HG03571 (cell line): ENCODE measurements at regions not wholly inside any gene's neighbourhood (a gene's known extent, or its start where the extent isn't known, plus 50 kb on each side); places are given as distances from the start of the nearest gene placed in this dataset.
"Not testable (repeated sequence)": the region's sequence is repeated elsewhere in the genome, so short reads cannot be mapped to it uniquely, and the experiment has no call there.

ENCODE experiments used
- ATAC-seq: cut with Tn5 transposase; IDR thresholded peaks from one replicate; pipeline ENCODE4 v1.9.1; 2021; ENCODE audit not compliant: unreplicated experiment

DNA sequence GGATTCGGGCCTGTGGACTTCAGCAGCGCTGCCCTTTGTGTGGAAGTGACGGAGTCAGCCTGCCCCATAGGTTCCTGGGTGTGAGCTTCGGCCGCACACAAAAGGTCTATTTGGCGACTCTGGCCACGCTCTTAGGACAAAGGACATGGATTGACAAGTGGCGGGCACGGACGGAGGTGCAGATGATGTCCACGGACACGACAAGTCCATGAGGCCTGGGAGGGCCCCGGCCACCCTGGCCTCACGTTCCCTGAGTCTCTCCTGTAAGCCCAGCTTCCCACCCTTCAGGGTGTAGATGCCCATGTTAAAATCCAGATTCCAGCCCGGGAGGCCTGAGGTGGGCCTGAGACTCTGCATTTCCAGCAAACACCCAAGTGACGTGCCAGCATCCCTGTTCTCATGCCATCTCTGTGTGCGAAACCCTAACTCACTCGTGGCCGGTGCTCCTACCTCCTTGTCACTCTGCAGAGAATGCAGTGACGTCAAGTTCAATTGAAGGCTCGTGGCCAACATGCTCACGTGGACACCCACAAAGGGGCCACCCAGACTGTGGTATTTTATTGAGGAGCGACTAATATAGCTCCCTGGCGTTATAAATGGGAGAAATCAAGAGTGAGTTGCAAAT is 111.7 kb downstream of the RTP5 start:
- ATAC-seq, result no peak

DNA sequence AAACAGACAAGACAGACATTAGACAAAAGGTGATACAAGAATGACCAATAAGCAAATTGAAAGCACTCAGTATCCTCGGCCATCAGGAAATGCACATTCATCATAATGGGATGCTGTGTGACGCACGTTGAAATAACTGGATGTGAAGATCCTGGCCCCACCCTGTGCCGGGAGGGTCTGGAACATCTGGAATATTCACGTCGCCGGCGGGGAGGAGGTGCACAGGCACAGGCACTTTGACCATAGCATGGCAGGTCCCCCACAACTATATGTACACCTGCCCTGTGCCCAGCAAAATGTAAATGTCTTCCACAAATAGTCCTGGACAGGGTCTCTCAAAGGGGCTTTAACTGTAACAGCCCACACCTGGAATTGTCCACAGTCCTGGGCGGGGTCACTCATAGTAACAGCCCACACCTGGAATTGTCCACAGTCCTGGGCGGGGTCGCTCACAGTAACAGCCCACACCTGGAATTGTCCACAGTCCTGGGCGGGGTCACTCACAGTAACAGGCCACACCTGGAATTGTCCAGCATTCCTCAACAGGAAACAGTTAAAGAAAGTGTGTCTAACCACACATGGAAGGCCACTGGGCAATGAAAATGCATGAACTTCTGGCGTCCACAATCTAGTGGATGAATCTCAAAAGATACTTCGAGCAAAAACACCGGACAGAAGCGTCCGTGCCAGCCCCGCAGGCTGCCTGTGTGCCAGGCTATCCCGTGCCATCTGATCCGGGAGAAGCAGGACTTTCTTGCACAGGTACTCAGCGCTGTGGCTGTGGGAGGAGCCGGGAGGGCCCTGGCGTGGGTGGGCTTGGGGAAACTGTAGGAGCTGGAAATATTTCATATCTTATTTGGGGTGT is 113.4 kb downstream of the RTP5 start:
- ATAC-seq, result no peak

DNA sequence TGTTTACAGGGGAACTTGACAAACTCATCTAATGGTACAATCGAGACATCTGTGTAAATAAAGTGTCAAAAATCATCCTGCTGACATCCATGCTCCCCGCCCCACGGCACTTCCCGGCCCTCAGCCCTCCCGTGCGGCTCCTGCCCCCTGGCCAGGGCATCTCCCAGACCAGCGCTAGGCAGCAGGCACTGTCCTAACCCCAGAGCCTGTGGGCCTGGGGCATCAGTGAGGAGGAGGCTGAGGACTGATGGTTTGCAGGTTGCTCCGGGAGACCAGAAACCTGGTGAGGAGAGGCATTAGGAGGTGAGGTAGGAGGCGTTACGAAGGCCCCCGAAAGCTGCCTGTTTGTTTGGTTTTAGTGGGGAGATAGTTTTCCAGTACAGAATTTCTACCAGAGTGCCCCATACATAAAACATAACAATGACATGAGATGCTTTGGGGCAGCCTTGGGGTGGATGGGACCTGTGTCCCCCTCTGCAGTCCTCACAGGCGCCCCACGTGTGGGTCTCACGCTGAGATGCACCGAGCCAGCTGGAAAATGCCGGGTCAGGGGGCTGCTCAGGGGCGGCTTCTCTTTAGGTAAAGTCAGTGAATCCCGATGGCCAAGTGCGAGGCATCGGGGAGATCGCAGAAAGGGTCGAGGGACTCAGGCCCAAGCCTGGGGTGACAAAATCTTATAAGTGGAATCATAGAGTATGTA is 114.2 kb downstream of the RTP5 start:
- no peak for ATAC-seq

DNA sequence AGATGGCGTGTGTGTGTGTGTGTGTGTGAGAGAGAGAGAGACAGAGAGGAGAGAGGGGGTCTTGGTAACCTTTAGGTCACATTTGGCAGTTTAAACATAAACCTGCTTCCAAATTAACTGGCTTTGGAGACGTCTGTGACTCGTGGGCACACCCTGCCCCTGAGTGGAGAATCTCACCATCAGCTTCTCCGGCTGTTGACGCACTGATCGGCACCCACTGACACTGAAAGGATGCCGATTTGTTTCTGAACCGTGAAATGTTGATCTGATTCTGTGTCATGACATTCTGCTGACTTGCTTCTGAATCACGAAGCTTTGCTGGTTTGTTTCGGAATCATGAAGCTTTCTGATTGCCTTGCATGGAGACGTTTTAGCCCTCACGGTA is 114.7 kb downstream of the RTP5 start:
- ATAC-seq, result no peak

DNA sequence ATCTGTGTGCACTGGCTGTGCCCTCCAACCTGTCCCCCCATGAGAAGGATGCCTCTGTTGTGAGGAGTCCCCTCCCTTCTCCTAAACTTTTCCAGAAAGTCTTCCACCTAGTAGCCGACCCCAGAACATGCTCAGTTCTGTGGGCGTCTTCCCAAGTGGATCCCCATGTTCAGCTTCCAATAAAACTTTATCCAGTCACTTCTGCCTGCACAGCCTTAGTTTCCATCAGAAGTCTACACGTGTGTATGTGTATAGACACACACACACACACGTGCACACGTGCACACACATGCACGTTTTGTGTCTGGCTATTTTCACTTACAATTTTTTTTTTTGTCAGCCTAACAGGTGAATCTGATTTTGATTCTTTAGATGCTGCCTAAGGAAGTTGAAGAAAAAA is 115.1 kb downstream of the RTP5 start:
- ATAC-seq, result no peak

DNA sequence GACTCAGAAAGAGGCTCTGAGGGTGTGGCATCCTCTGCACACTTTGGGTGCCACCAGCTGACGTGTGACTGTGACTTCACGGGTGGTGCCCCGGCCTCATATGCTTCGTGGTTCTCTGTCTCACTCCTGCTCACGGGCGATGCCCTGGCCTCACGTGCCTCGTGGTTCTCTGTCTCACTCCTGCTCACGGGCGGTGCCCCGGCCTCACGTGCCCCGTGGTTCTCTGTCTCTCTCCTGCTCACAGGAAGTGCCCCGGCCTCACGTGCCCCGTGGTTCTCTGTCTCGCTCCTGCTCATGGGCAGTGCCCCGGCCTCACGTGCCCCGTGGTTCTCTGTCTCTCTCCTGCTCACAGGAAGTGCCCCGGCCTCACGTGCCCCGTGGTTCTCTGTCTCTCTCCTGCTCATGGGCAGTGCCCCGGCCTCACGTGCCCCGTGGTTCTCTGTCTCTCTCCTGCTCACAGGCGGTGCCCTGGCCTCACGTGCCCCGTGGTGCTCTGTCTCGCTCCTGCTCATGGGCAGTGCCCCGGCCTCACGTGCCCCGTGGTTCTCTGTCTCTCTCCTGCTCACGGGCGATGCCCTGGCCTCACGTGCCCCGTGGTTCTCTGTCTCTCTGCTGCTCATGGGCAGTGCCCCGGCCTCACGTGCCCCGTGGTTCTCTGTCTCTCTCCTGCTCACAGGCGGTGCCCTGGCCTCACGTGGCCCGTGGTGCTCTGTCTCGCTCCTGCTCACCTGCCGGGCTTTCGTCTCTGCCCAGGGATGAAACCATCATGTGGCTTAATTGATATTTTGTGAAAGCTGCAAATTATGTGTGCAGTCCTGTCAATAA is 115.8 kb downstream of the RTP5 start:
- not testable (repeated sequence) for ATAC-seq

DNA sequence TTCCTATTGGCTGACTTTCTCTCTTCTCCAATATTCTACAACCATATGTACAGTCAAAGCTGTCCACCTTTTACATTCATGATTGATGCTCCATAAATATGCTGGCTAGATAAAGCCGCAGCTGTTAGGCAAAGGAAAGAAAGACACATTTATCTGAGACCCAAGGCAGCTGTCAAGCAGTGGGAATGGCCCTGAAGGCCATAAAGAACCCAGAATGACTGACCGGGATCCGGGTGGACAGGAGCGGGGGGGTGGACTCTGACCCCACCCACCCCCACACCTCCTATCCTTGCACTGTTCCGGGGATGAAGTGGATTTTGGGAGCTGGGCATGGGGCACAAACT is 116.4 kb downstream of the RTP5 start:
- no peak for ATAC-seq

DNA sequence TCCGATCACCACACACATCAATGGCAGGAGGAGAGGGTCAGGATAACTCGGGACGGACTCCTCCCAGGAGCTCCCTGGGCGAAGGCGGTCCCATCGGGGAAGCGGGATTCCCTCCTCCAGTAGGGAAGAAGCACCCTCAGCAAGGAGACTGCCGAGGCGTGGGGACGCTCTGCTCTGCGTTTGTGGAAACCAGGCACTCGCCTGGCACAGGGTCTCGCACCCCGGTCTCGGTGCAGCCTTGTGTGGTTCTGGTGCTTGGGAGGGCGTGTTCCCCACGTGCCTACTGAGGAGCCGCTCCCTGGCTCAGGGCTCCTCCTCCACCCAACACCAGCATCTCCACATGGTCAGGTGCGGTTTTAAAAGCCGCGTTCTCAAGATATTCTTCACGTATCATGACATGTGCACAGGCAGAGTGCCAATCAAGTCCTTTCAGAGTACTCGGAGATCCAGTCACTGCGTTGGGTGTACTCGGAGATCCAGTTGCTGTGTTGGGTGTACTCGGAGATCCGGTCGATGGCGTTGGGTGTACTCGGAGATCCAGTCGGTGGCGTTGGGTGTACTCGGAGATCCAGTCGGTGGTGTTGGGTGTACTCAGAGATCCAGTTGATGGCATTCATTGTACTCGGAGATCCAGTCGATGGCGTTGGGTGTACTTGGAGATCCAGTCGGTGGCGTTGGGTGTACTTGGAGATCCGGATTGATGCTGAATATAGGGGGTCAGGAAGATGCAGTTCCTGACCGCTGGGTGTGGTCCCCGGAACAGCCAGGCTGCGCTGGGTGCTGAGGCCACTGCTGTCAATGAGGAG is 117.5 kb downstream of the RTP5 start:
- ATAC-seq, result no peak

DNA sequence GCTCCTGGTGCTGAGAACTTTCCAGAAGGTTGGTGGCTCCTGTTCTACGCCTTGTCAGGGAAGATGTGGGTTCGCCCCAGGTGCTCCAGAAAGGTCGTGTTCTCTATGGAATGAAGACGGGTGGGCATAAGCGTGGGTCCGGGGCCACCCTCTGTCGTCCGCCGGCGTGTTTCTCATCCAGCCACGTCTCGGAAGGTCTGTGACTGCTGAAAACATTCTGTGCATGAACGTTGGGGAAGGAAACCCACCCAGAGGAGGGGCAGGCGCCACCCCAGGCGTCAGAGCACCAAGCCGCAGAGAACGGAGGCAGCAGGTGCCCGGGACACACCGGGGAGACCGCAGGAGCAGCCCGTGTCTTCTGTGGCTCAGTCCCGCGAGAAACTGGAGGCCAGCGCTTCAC is 118.2 kb downstream of the RTP5 start:
- ATAC-seq, result no peak

DNA sequence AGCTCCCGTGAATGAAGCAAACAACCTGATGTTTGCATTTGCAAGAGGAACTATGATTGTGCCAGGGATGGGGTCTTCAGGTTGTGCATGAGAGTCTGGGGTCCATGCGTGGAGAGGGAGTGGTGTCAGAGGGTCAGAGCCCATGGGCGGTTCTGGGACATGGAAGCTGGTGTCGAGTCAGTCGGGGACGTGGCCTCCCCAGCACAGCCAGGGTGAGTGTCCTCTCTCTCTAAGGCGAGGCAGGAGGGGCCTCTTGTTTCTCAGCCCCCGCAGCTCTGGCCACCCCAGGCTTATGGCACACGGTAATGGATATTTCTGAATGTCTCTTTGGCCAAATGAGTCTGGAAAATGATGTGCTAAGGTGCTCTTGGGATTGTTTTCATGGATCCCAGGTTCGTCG is 118.6 kb downstream of the RTP5 start:
- ATAC-seq, result no peak

DNA sequence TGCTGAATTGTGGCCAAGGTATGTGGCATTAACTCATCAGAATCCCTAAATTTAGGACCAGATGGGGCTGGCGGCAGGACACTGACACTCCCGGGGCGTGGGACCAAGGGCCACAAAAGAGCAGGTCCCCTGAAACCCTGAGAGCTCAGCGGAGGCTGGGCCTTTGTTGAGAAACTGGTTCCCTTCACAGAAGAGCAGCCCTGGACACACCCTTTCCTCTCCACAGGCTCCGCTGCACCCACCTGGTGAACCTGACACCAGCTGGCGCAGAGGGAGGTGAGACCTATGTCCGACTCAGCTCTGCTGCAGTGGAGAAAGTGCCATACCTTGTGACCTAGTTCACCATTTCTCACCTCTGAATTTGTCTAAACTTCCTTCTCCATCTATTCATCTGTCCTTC is 119.5 kb downstream of the RTP5 start:
- no peak for ATAC-seq

DNA sequence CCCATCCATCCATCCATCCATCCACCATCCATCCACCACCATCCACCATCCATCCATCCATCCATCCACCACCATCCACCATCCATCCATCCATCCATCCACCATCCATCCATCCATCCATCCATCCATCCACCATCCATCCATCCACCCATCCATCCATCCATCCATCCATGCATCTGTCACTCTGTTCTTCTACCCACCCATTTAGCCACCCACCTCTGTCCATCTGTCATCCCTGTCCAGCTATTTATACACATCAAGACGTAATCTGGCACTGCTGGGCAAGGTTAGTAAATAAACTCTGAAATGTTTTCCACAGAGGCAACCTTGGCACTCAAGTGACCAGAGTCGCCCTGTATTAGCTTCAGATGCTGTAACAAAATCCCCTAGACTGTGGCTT is 120.9 kb downstream of the RTP5 start:
- no peak for ATAC-seq

DNA sequence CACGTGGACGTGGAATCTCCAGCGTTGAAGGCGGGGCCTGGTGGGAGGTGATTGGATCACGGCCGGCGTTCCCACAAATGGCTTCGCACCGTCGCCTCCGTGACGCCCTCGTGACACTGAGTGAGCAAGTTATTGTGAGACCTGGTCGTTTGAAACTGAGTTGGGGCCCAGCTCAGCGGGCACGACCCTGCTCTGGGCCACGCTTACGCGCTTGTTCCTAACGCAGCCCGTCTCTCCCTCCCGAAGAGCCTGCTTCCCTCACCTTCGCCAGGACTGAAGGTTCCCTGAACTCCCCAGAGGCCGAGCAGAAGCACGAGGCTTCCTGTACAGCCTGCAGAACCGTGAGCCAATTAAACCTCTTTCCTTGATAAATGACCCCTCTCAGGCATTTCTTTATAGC is 121.8 kb downstream of the RTP5 start:
- no peak for ATAC-seq

DNA sequence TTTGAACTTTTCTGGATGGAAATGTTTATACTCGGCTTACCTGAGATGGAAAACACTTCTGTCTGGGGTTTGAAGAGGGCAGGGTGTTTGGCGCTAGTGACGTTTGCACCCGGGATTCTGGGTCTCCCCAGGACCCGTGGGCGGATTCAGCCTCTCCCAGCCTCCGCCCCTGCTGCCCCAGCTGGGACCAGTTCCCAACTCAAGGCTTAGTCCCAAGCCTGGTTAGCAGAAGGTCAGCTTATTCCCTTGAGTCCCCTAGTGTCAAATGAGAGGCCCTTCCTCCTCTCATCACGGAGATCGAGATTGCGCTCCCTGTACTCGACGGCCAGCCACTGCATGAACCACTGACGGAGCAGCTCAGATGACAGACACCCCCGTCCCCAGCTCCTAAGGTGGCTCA is 123.2 kb downstream of the RTP5 start:
- no peak for ATAC-seq

DNA sequence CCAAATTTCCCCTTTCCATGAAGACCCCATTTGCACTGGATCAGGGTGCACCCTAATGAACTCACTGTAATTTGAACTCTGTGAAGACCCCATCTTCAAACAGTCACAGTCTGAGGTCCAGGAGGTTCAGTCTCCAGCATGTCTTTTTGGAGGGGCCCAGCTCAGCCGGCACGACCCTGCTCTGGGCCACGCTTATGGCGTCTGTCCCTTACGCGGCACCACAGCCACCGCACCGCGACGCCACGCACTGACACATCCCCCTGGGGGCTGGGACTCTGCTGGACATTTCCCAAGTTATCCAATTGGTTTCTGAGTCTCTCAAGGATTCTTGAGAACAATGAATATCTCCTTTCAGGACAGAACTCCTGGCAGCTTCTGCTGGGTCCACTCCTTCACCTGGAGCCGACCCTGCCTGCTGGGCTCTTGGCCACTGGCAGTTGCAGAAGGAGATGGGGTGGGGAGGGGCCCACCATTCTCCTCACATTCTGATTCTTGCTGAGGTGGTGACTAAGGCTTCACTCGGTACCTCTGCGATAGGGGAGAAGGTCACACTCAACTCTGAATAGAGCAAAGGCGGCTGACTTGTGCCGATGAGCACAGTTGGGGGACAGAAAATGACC is 124.0 kb downstream of the RTP5 start:
- no peak for ATAC-seq

DNA sequence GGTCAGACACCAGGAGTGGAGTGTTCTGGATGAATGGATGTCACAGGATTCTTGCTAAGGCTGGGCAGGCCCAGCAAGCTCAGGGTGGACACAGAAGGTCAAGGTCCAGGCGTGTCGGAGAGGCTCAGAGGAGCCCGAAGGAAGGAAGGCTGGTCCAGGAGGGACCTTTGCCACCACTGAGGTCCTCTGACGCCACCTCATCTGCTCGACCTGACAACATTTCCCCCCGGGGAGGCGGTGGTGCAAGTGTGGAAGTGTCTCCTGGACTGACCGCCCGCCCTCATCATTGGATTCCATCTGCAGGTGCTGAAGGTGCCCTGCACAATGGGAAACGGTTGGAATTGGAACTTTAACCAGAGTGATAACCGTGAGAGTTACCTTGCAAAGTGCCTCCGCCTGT is 124.6 kb downstream of the RTP5 start:
- ATAC-seq, result no peak

DNA sequence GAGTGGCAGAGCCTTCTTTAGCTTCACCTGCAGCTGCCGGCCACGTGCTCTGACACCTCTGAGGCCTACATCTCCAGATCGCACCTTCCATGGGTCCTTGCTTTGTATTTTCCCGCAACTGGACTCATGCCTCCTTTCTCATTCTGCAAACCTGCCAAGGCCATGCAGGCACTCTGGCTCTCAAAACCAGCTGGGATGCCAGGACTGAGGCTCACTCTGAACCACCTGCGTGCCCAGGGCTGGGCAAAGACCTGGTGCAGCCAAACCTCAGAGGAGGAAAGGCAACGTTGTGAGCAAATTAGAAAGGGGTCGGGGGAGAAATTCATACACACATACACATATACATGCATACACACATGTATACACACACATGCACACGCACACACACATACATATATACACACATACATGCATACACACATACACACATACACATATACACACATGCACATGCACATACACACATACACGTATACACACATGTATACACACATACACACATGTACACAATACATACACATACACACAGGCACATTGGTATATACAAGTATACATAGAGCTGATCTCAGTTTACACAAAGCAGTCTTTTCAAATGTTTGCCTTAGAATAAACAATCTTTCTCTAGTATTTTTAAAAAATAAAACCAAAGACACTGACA is 125.2 kb downstream of the RTP5 start:
- ATAC-seq, result no peak

DNA sequence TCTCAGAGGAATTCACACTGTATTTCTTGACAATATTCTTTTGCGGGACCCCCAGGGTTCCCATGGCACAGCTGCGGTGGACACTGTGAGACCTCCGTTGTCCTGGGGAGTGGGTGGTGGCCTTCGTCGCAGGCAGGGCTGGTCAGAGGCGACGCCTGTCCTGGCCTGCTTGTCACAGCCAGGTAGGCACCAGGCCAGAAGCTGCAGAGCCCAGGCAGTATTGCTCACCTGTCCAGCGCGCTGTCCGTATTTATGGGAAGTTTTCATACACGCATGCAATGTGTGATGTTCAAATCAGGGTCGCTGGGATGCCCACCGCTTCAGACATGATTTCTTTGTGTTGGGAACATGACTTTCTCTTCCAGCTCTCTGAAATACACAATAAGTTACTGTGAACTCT is 126.6 kb downstream of the RTP5 start:
- no peak for ATAC-seq

DNA sequence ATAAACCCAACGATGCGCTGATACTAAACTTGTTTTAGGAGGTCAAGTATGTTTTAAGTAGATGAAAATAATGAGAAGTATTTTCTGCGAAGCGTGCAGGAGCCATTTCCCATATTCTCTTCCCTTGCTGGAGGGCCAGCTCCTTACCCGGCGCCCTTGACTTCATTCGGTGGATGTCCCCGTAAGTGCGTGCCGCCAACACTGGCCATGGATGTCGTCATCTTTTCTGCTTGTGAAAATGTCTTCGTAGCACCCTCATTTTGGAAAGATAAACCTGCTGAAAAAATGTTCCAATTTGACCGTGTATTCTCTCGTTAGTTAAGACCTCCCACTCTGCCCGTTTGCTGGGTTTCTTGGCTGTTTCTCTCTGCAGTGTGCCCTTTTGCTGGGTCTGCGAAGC is 127.5 kb downstream of the RTP5 start:
- no peak for ATAC-seq

DNA sequence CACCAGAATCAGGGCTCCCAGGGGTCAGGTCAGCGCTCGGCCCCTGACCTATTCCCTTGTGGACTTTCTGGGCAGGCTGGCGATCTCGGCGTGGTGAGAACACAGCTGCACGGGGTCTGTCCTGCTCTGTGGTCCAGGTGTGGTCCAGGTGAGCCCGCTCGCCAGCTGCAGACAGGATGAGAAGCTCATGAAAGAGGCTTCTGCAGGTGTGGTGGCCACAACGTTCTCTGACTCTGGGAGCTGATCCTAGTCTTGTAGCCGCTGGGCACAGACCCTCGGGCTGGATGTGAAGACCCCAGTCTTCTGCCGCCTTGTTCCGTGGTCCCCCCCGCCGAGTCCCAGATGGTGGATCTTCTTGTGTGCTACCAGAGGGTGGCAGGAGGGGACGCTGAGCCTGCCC is 129.7 kb downstream of the RTP5 start:
- no peak for ATAC-seq
